OCI-LY3 (cell line): ENCODE measurements at regions not wholly inside any gene's neighbourhood (a gene's known extent, or its start where the extent isn't known, plus 50 kb on each side); places are given as distances from the start of the nearest gene placed in this dataset.

Experiments used
- H2AFZ ChIP-seq: fragments of 200-600, 300-600 bp; shearing (Covaris generic); 2 replicates; pipeline ENCODE4 v1.6.0; 2014; ENCODE audit warnings: antibody characterized with exemption, low read depth, low read length
- H3K27ac ChIP-seq: fragments of 200-600, 300-600 bp; sonication (generic); 2 replicates; pipeline ENCODE4 v1.5.1; 2014; ENCODE audit warnings: mild to moderate bottlenecking, low read length, moderate library complexity, mixed read lengths
- H3K27me3 ChIP-seq: fragments of 200-600, 300-600 bp; sonication (generic); 2 replicates; pipeline ENCODE4 v1.6.1; 2014; ENCODE audit warnings: low read depth, low read length, mixed read lengths
- H3K36me3 ChIP-seq: fragments of 200-600, 300-600 bp; sonication (generic); replicated peaks from 2 replicates; pipeline ENCODE3; 2014; ENCODE audit warnings: low read depth, low read length, mixed read lengths
- H3K4me1 ChIP-seq: fragments of 300-600, 200-600 bp; sonication (generic); 2 replicates; pipeline ENCODE4 v1.6.1; 2014; ENCODE audit warnings: low read length, mixed read lengths
- H3K4me2 ChIP-seq: fragments of 200-600, 300-600 bp; sonication (generic); 2 replicates; pipeline ENCODE4 v1.6.1; 2014; ENCODE audit warnings: low read length, mixed read lengths
- H3K4me3 ChIP-seq: fragments of 300-600, 200-600 bp; sonication (generic); 2 replicates; pipeline ENCODE4 v1.5.1; 2014; ENCODE audit warnings: antibody characterized with exemption, mild to moderate bottlenecking, low read length, moderate library complexity
- H3K79me2 ChIP-seq: fragments of 300-600, 200-600 bp; shearing (Covaris generic); 2 replicates; pipeline ENCODE4 v1.6.1; 2014; ENCODE audit warnings: mild to moderate bottlenecking, low read length, mixed read lengths
- H3K9ac ChIP-seq: fragments of 300-600, 200-600 bp; shearing (Covaris generic); 2 replicates; pipeline ENCODE4 v1.6.0; 2014; ENCODE audit warnings: mild to moderate bottlenecking, low read length, moderate library complexity
- H3K9me3 ChIP-seq: fragments of 200-600, 300-600 bp; shearing (Covaris generic); 2 replicates; pipeline ENCODE4 v1.6.1; 2014; ENCODE audit warnings: low read length, mixed read lengths; ENCODE audit not compliant: insufficient read depth
- H4K20me1 ChIP-seq: fragments of 200-600, 300-600 bp; sonication (generic); 2 replicates; pipeline ENCODE4 v1.6.1; 2016; ENCODE audit warnings: low read length, mixed read lengths; ENCODE audit not compliant: insufficient read depth
- EZH2phosphoT487 ChIP-seq: fragments of 200-600 bp; shearing (Covaris generic); IDR thresholded peaks from 2 replicates; pipeline ENCODE4 v1.6.1; 2018; ENCODE audit warnings: antibody characterized with exemption, mixed run types, low read depth
- TF ChIP-seq, protein P1 (sequence below): fragments of 200-600, 300-600 bp; sonication (generic); IDR thresholded peaks from 2 replicates; pipeline ENCODE4 v1.5.1; 2014; ENCODE audit warnings: antibody characterized with exemption, low read length, low read depth

DNA sequence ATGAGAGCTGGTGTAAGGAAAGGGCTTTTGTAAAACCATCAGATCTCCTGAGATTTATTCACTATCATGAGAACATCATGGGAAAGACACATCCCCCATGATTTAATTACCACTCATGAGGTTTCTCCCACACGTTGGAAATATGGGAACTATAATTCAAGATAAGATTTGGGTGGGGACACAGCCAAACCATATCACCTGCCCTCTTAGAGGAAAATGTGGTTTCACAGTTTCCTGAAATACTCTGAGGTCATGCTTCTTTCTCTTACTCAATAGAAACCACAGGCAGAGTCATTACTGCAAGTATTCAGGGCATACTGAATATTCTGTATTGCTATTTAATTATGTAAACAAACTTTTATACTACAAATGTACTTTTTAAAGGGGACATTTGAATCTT, 1453.3 kb downstream of the PCDH18 start:
- Histone ChIP-seq H3K79me2 (no peaks in the 10 kb centered on the region), H2AFZ (no peak overlapping the region), H3K27ac (no peak overlapping the region), H3K4me2 (no peak overlapping the region), H3K27me3 (no peaks in the 10 kb centered on the region), H4K20me1 (no peaks in the 10 kb centered on the region), H3K4me1 (no peaks in the 10 kb centered on the region), H3K4me3 (no peak overlapping the region), H3K9ac (no peak overlapping the region), H3K9me3 (no peaks in the 10 kb centered on the region), H3K36me3 (no peaks in the 10 kb centered on the region)
- TF ChIP-seq, protein P1, sequence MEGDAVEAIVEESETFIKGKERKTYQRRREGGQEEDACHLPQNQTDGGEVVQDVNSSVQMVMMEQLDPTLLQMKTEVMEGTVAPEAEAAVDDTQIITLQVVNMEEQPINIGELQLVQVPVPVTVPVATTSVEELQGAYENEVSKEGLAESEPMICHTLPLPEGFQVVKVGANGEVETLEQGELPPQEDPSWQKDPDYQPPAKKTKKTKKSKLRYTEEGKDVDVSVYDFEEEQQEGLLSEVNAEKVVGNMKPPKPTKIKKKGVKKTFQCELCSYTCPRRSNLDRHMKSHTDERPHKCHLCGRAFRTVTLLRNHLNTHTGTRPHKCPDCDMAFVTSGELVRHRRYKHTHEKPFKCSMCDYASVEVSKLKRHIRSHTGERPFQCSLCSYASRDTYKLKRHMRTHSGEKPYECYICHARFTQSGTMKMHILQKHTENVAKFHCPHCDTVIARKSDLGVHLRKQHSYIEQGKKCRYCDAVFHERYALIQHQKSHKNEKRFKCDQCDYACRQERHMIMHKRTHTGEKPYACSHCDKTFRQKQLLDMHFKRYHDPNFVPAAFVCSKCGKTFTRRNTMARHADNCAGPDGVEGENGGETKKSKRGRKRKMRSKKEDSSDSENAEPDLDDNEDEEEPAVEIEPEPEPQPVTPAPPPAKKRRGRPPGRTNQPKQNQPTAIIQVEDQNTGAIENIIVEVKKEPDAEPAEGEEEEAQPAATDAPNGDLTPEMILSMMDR: no peak
- TF ChIP-seq EZH2phosphoT487: no peak

DNA sequence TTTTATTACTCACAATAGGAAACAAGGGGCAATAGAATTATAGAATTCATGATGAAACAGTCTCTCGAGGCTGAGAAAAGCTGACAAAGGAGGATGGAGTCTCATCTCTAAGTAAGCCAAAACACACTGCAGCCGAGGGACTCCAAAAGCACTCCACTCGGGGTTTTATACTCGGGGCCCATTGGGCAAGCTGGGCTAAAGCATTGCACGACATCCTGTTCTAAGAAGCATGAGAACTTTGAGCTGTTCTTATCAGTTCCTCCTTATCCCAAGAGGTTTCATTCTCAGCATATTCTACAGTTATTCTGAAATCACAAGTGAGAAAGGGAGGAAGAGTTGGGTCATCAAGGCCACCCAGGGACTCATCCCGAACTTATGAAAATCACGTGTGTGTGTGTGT, 1475.5 kb downstream of the PCDH18 start:
- Histone ChIP-seq H3K36me3 (no peaks in the 10 kb centered on the region), H3K27ac (no peak overlapping the region), H3K9me3 (no peaks in the 10 kb centered on the region), H4K20me1 (no peaks in the 10 kb centered on the region), H3K4me1 (no peaks in the 10 kb centered on the region), H3K9ac (no peak overlapping the region), H3K27me3 (no peaks in the 10 kb centered on the region), H3K4me2 (no peak overlapping the region), H2AFZ (no peak overlapping the region), H3K4me3 (no peak overlapping the region), H3K79me2 (no peaks in the 10 kb centered on the region)
- no peak for TF ChIP-seq EZH2phosphoT487
- TF ChIP-seq, protein P1: no peak

DNA sequence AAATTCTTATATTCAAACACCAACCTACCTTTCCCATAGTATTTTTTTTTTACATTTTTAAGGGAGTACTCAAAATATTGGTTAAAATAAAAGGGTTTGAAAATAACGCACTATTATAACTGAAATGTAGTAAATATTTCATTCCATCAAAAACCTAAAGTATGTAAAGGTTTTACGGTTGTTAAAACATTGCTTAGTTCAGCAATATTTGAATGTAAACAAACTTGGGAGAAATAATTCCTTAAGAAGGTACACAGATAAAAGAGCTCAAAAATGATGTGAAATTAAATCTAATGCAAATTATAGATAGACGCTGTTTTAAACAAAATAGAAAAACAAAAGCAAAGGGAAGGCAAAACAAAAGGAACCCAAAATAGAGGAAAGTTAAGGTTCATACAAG, 1476.9 kb downstream of the PCDH18 start:
- no peaks in the 10 kb centered on the region for H3K79me2 ChIP-seq
- no peaks in the 10 kb centered on the region for H3K36me3 ChIP-seq
- no peaks in the 10 kb centered on the region for H3K27me3 ChIP-seq
- no peaks in the 10 kb centered on the region for H3K9me3 ChIP-seq
- H4K20me1 ChIP-seq: no peaks in the 10 kb centered on the region
- no peak overlapping the region for H3K27ac ChIP-seq
- H2AFZ ChIP-seq: no peak overlapping the region
- H3K4me3 ChIP-seq: no peak overlapping the region
- no peaks in the 10 kb centered on the region for H3K4me1 ChIP-seq
- no peak overlapping the region for H3K9ac ChIP-seq
- TF ChIP-seq, protein P1: no peak
- TF ChIP-seq EZH2phosphoT487: no peak
- H3K4me2 ChIP-seq: no peak overlapping the region

DNA sequence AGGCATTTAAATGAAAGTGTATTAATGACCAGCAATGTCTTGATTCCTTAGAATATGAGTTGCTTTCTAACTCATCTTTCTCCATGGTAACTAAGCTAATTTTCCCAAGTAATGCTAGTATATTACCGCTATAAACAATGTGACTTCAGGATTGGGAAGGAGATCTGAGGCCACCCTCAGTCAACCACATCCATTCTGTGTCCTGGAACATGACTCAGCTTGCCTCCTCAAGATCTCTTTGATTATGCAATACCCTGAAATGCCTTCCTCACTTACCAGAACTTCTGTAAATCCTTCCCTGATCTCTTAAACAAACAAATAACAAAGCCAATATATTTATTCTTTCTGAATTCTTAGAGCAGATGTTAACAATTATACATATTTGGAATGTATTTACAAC, 1495.5 kb downstream of the PCDH18 start:
- no peaks in the 10 kb centered on the region for H3K27me3 ChIP-seq
- no peaks in the 10 kb centered on the region for H3K9me3 ChIP-seq
- H4K20me1 ChIP-seq: no peaks in the 10 kb centered on the region
- no peaks in the 10 kb centered on the region for H3K4me1 ChIP-seq
- H3K4me2 ChIP-seq: no peak overlapping the region
- H2AFZ ChIP-seq: no peak overlapping the region
- TF ChIP-seq, protein P1: no peak
- TF ChIP-seq EZH2phosphoT487: no peak
- H3K79me2 ChIP-seq: no peaks in the 10 kb centered on the region
- no peaks in the 10 kb centered on the region for H3K36me3 ChIP-seq
- H3K27ac ChIP-seq: no peak overlapping the region
- H3K4me3 ChIP-seq: no peak overlapping the region
- no peak overlapping the region for H3K9ac ChIP-seq
